ENCODE measurements at regions not wholly inside any gene's neighbourhood (a gene's known extent, or its start where the extent isn't known, plus 50 kb on each side); places are given as distances from the start of the nearest gene placed in this dataset.
"Not testable (repeated sequence)": the region's sequence is repeated elsewhere in the genome, so short reads cannot be mapped to it uniquely, and the experiment has no call there.

DNA sequence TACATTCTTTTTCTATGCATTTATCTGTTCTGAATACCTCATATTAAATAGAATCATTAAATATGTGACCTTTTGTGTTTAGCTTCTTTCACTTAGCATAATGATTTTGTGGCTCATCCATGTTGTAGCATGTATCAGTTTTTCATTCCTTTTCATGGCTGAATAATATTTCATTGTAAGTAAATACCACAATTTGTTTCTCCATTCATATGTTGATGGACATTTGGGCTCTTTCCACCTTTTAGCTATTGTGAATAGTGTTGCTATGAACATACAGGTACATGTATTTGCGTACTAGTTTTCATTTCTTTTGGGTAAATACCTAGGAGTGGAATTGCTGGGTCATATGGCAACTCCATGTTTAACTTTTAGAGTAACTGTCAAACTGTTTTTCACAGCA is 85.1 kb downstream of the GNL3L start:
- DNase-seq (ENCODE audit: low read depth), result no peak

DNA sequence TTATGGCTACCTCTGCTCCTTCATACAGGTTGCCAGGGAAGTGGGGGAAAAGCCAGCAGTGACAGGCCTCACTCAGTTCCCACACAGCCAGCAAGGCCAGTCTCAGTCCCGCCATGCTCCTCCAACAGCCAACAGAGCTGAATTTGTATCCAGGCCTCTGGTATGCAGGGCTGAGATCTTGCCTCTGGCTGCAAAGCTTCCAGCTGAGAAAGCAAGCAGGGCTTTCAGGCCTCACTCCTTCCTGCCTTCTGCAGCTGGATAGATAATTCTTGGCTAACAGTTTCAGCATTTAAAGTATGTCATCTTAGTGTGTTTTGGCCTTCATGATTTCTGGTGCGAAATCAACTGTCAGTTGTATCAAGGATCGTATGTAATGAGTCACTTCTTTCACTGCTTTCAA is 103.6 kb downstream of the GNL3L start:
- DNase-seq (ENCODE audit: low read depth), result peak; percentile 20

DNA sequence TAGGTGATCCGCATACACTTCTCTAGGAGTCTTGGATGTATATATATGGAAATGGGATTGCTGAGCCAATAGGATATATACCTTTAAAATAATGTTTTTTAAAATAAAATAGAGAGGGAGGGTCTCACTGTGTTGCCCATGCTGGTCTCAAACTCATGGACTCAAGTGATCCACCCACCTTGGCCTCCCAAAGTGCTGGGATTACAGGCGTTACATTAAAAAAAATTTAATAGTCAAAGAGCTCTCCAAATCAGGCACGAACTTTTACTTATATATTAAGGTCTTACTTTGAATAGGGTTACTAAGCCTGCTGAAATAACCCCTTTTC is 109.0 kb downstream of the GNL3L start:
- DNase-seq (ENCODE audit: low read depth), result no peak

DNA sequence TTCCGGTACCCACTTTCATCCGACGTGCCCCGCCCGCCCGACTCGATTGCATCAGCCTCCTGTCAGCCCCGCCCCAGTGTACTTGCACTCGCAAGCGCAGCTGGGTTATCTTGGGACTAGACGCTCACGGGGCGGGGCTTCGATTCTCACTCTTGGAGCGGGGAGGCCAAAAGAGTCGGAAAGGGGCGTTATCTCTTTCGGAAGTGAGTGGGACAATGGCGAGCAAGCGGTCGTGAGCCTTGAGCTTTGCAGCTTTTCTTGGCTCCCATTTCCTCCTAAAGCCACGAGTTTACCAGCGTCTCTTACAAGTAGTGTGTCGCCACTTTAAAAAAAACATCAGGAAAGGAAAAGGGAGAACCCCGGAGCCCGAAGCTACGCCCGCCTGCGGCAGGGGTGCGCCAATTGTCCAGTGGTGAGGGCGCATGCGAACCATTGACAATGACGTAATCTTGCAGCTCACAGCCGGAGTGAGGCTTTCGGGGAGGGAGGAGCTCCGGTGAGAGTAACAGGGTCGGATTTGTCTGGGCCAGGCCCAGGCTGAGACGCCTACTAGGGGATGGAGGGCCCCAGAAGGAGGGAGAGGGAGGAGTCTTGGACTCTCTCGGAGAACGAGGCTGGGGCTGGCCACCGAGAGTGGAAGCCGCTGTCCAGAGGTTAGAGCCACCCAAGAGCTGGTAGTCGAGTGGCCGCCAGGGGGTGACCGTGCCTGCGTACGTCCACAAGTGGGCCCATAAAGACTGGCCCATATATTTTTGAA is 109.5 kb downstream of the GNL3L start:
- peak; percentile 92 for DNase-seq (ENCODE audit: low read depth)

DNA sequence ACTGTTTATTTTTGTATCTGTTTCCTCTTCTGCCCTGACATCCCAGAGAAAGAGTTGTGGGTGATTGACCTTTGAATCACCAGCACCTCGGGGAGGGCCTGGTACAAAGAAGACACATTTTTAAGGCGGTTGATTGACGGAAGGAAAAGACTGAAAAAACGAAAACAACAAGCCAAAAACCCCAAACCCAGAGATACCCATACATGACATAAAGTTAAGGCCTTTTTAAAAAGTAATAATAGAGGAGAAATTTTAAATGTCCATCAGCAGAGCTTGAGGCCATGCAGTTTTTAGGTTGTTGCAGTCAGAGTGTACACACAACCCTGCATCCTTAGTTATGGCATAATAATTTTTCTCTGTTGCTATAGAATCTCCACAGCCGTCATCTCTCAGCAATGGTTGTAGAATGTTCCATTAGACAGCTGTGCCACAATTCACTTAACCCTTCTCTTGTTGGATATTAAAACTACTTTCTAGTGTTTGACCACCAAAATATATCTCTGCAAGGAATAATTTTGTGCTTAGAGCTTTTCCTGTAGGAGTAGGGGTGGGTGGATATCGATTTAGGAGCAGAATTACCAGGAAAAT is 110.2 kb downstream of the GNL3L start:
- no peak for DNase-seq (ENCODE audit: low read depth)

DNA sequence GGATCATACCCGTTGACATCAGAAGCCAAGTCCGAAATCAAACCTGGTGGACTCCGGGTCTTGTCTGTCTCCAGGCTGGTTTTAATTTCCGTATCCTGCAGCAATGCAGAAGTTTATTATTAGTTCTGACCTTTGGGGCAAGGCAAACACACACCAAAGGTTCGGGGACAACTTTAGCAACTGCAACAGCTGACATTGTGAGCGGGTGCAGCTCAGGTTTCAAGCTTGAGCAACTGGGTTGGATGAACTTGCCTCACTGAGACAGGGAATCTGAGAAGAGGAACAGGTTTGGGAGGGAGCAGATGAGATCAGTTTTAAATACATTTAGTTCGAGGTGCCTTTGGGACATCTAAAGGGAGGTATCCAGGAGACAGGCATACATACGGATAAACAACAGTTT is 110.7 kb downstream of the GNL3L start:
- DNase-seq (ENCODE audit: low read depth), result peak; percentile 83

DNA sequence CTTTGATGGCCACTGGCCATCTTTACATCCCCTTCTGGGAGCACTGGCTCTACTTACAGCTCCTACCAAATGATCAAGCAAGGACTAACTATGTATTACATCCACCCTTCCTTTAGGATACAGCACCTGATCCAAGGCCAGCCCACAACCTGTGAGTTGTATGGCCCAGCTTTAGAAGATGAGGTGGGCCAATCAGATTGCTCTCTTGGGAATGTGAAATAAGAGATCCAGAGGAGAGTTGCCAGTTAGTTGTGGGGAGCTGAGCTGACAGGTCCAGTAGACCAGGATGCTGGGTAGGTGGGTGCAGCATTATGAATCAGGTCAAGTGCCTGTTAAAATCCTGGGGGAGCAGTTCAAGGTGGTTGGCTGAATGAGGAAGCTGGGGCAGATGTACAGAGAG is 111.5 kb downstream of the GNL3L start:
- DNase-seq (ENCODE audit: low read depth), result no peak

DNA sequence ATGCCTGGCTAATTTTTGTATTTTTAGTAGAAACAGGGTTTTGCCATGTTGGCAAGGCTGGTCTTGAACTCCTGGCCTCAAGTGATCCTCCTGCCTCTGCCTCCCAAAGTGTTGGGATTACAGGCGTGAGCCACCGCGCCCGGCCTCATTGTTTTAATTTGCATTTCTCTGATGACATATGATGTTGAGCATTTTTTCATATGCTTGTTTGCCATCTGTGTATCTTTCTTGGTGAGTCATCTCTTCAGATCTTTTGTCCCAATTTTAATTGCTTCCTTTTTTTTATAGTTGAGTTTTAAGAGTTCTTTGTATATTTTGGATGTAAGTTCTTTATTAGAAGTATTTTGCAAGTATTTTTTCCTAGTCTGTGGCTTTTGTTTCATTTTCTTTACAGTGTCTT is 117.6 kb downstream of the GNL3L start:
- DNase-seq (ENCODE audit: low read depth), result not testable (repeated sequence)

DNA sequence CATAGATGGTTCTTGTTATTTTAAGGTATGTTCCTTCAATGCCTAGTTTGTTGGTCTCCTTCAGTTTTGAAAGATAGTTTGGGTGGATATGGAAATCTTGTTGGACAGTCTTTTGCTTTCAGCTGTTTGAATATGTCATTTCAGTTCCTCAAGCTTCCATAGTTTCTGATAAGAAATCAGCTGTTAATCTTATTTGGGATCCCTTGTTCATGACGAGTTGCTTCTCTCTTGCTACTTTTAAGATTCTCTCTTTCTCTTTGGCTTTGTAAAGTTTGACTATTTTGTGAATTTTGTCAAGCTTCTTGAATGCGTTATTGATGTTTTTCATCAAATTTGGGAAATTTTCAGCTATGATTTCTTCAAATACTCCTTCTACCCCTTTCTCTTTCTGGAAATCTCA is 129.5 kb downstream of the GNL3L start:
- DNase-seq (ENCODE audit: low read depth), result no peak

DNA sequence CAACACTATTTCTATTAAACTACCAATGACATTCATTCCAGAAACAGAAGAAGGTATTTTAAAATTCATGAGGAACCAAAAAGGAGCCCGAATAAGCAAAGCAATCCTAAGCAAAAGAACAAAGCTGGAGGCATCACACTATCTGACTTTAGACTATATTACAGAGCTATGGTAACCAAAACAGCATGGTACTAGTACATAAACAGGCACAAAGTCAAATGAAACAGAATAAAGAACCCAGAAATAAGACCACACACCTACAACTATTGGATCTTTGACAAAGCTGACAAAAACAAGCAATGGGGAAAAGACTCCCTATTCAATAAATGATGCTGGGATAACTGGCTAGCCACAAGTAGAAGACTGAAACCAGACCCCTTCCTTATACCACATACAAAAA is 122.3 kb downstream of the ITIH6 start:
- DNase-seq (ENCODE audit: low read depth), result no peak

DNA sequence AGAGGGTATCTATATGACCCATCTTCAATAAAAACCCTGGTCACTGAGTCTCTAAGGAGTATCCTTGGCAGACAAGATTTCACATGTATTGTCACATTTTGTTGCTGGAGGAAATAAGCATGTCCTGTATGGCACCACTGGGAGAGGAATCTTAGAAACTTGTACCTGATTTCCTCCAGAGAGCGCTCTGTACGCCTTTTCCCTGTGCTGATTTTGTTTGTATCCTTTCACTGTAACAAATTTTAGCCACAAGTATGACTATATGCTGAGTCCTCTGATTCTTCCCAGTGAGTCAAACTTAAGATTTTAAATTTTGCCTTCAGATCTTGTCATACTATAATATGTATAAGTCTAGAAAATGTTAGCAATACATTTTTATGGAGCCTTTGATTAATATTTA is 102.8 kb downstream of the ITIH6 start:
- no peak for DNase-seq (ENCODE audit: low read depth)

DNA sequence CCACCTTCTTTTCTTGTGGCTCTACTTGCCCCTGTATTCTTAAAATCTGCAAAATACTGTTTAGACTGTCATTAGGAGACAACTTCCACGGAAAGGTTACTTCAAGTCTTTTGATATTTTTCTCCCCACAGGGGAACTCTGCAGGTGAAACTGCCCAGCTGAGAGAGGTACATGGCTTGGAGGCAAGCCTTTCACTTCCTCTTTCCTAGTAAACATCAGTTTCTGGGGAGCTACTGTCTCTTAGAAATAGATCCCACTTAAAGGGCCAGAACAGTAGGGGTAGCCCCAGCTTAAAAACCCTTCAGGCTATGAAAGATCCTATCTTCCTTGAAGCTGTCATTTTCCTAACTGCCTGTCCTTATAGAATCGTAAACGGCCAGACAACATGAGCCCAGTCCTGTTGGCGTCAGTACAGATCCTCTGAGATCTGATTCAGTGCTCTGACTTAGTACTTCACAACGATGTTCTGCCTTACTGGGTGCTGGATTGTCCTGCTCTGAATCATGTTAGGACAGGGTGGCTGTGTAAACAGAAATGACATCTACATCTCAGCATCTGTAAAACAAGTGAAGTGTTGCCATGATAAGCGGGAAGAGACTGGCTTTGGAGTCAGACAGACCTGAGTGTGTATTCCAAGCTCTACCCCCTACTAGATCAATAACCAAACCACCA is 102.1 kb downstream of the ITIH6 start:
- DNase-seq (ENCODE audit: low read depth), result no peak

Measured in forelimb muscle (tissue), 1 donor.